Endothelial cell of umbilical vein (primary cell): ENCODE measurements at regions not wholly inside any gene's neighbourhood (a gene's known extent, or its start where the extent isn't known, plus 50 kb on each side); places are given as distances from the start of the nearest gene placed in this dataset.

Source experiments
- BruUV-seq: library from RNA; stranded (reverse); fragments of 400-500 nt; replicated peaks from 2 replicates; lab custom pipeline; 2021; lab: Mats Ljungman, UMichigan
- CTCF ChIA-PET: fragments of 300-600, 350-600 bp; sonication (Branson Sonifier 250); formaldehyde crosslinking; loops from one replicate; lab custom pipeline; 2021; ENCODE audit warnings: antibody characterized with exemption, inconsistent platforms; lab: Charles Lee
- POLR2A ChIA-PET: fragments of 300-600, 350-600 bp; sonication (Branson Sonifier 250); formaldehyde crosslinking; loops from one replicate; lab custom pipeline; 2021; ENCODE audit warnings: antibody characterized with exemption, inconsistent platforms; lab: Charles Lee
- DNase-seq: peaks from one replicate; pipeline ENCODE4 v3.0.0-alpha.2; 2011; ENCODE audit warnings: low read depth, low spot score
- FAIRE-seq: peaks from 2 replicates; lab custom pipeline; 2011; peaks lifted over from hg19 to GRCh38; lab: Jason Lieb, UNC
- H2AFZ ChIP-seq: 2 replicates; pipeline ENCODE4 v1.6.0; 2012; ENCODE audit warnings: low read depth, low read length, control low read depth, inconsistent platforms
- H3K27ac ChIP-seq: 2 replicates; pipeline ENCODE4 v1.5.1; 2011; ENCODE audit warnings: low read depth, mild to moderate bottlenecking, control low read depth, low read length, moderate library complexity; ENCODE audit not compliant: insufficient read depth
- H3K27me3 ChIP-seq, 2 experiments: 2 replicates each; pipeline versions ENCODE4 v1.6.0 to v1.6.1; 2011; ENCODE audit warnings: low read length in 2 of 2, mixed read lengths in 1 of 2; ENCODE audit not compliant: control insufficient read depth in 2 of 2, insufficient read depth in 2 of 2
- H3K36me3 ChIP-seq, 2 experiments: 2 replicates in 1 of 2; 3 replicates in 1 of 2; pipeline ENCODE4 v1.5.1; 2011; ENCODE audit warnings: low read length in 2 of 2, mild to moderate bottlenecking in 1 of 2, moderate library complexity in 1 of 2; ENCODE audit not compliant: control insufficient read depth in 2 of 2, insufficient read depth in 2 of 2; ENCODE audit errors: extremely low read depth in 1 of 2
- H3K4me1 ChIP-seq: 3 replicates; pipeline ENCODE4 v1.5.1; 2011; ENCODE audit warnings: mild to moderate bottlenecking, low read length; ENCODE audit not compliant: control insufficient read depth, insufficient read depth; ENCODE audit errors: extremely low read depth
- H3K4me2 ChIP-seq: 2 replicates; pipeline ENCODE4 v1.6.1; 2011; ENCODE audit warnings: low read length, control low read depth, mixed read lengths; ENCODE audit not compliant: insufficient read depth
- H3K4me3 ChIP-seq, 3 experiments: fragments of 200-600 bp in 1 of 3; sonication (generic), shearing (Covaris generic) in 1 of 3; replicated peaks in 1 of 3; 2 replicates each; pipeline ENCODE4 v1.5.1; 2011 to 2016; ENCODE audit warnings: control low read depth in 3 of 3, low read length in 3 of 3, mild to moderate bottlenecking in 2 of 3, inconsistent platforms in 1 of 3, low read depth in 1 of 3, moderate library complexity in 1 of 3; ENCODE audit not compliant: insufficient read depth in 1 of 3
- H3K79me2 ChIP-seq: 2 replicates; pipeline ENCODE4 v1.6.0; 2012; ENCODE audit warnings: low read length, inconsistent platforms; ENCODE audit not compliant: control insufficient read depth, insufficient read depth
- H3K9ac ChIP-seq: replicated peaks from 2 replicates; pipeline ENCODE3; 2011; ENCODE audit warnings: low read length, control low read depth; ENCODE audit not compliant: insufficient read depth; ENCODE audit errors: extremely low read depth
- H3K9me1 ChIP-seq: replicated peaks from 3 replicates; pipeline ENCODE4 v1.6.0; 2011; ENCODE audit warnings: mild to moderate bottlenecking, low read length; ENCODE audit not compliant: control insufficient read depth, insufficient read depth; ENCODE audit errors: extremely low read depth
- H3K9me3 ChIP-seq: replicated peaks from 2 replicates; pipeline ENCODE4 v1.5.1; 2012; ENCODE audit warnings: low read length, inconsistent platforms; ENCODE audit not compliant: control insufficient read depth, insufficient read depth
- H4K20me1 ChIP-seq: replicated peaks from 2 replicates; pipeline ENCODE3; 2011; ENCODE audit warnings: mild to moderate bottlenecking, low read length; ENCODE audit not compliant: control insufficient read depth, insufficient read depth; ENCODE audit errors: extremely low read depth
- EZH2 ChIP-seq: IDR thresholded peaks from 2 replicates; pipeline ENCODE4 v1.6.1; 2012; ENCODE audit warnings: borderline replicate concordance, low read depth, mild to moderate bottlenecking, moderate library complexity, low read length, inconsistent platforms; ENCODE audit not compliant: severe bottlenecking
- FOS ChIP-seq: IDR thresholded peaks from 2 replicates; pipeline ENCODE4 v1.6.1; 2011; ENCODE audit warnings: mild to moderate bottlenecking, low read length, moderate library complexity, borderline replicate concordance; ENCODE audit not compliant: insufficient read depth
- JUN ChIP-seq: IDR thresholded peaks from 2 replicates; pipeline ENCODE4 v1.6.1; 2011; ENCODE audit warnings: borderline replicate concordance, low read depth; ENCODE audit not compliant: insufficient read length, insufficient read depth
- POLR2AphosphoS5 ChIP-seq: IDR thresholded peaks from 2 replicates; pipeline ENCODE4 v1.6.1; 2012; ENCODE audit warnings: low read depth, mild to moderate bottlenecking, control low read depth, low read length, moderate library complexity; ENCODE audit not compliant: insufficient read depth
- dilution Hi-C: fragments of 300-500 bp; cut with MboI; formaldehyde crosslinking; loops from one replicate; pipeline ENCODE4 v1.15.0; 2019; ENCODE audit warnings: low sequenced_read_pairs; ENCODE audit not compliant: extremely low pct_ligation_motif_present
- intact Hi-C: fragments of 100-400 bp; cut with micrococcal nuclease; formaldehyde crosslinking; loops from one replicate; pipeline ENCODE4 v1.10.0; 2022
- TF ChIP-seq, protein P1 (sequence below): IDR thresholded peaks from 2 replicates; pipeline ENCODE4 v1.6.1; 2011; ENCODE audit not compliant: insufficient read depth, insufficient read length
- TF ChIP-seq, protein P2 (sequence below), 2 donors: IDR thresholded peaks; 1 replicate in 1 of 2; 2 replicates in 1 of 2; pipeline ENCODE4 v1.5.1; 2011; ENCODE audit warnings: low read length in 2 of 2, mild to moderate bottlenecking in 2 of 2, moderate library complexity in 2 of 2, control low read depth in 1 of 2, inconsistent platforms in 1 of 2, low read depth in 1 of 2; ENCODE audit not compliant: insufficient read depth in 1 of 2; ENCODE audit errors: extremely low read depth in 1 of 2

DNA sequence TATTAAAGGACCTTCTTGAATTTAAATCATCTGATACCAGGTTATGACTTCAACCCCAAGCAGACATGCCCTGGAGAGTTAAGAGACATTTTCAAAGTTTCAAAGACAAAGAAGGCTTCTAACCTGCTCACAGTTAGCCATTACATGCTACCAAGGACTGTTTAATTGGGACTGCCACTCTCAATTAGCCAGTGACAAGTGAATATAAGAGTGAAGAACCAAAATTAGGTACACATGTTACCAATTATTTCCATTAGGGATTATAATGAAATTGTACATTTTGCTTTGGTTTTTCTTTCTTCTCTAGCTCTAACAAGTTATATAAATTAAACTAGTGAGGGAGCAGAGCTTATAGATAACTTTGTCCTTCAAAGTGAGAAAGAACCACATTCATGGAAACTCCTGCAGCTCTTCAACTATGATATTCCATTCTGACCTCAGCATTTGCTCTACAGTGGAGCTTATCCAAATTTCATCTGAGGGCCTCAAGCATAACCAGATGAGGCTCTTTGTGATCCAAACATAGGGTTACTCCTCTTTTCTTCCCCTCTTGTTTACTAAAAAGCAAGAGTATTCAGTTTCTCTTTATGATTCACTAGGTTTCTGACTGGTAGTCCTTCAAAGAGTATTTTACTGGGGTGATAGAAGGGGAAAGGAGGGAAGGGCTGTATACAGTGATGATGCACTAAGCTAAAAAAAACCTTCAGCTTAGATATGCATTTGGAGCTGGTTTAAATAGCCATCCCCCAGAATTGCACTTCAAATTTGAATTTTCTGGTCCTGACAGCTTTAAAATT, 91.3 kb downstream of the DUSP6 start:
- Histone ChIP-seq H3K27ac (no peak overlapping the region), H3K4me1 (peaks cover 6% of the 10 kb centered on the region), H2AFZ (no peak overlapping the region), H3K9ac (no peak overlapping the region), H4K20me1 (no peaks in the 10 kb centered on the region), H3K79me2 (no peaks in the 10 kb centered on the region), H3K36me3 (no peaks in the 10 kb centered on the region), H3K27me3 (no peaks in the 10 kb centered on the region), H3K9me1 (no peaks in the 10 kb centered on the region), H3K4me2 (no peak overlapping the region), H3K9me3 (no peaks in the 10 kb centered on the region), H3K4me3 (no peak overlapping the region)
- dilution Hi-C loops (no loop called here), intact Hi-C loops (loop anchor here (5.0 kb wide), 1 partner anchor 41 kb away; no protein-coding TSS in a partner anchor)
- ChIA-PET CTCF (no interaction called here), POLR2A (no interaction called here)
- no peak for FAIRE-seq
- no TSS peak for BruUV-seq
- no peak for DNase-seq
- TF ChIP-seq, protein P1, sequence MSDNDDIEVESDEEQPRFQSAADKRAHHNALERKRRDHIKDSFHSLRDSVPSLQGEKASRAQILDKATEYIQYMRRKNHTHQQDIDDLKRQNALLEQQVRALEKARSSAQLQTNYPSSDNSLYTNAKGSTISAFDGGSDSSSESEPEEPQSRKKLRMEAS, result no peak
- no peak for TF ChIP-seq EZH2
- TF ChIP-seq, protein P2, sequence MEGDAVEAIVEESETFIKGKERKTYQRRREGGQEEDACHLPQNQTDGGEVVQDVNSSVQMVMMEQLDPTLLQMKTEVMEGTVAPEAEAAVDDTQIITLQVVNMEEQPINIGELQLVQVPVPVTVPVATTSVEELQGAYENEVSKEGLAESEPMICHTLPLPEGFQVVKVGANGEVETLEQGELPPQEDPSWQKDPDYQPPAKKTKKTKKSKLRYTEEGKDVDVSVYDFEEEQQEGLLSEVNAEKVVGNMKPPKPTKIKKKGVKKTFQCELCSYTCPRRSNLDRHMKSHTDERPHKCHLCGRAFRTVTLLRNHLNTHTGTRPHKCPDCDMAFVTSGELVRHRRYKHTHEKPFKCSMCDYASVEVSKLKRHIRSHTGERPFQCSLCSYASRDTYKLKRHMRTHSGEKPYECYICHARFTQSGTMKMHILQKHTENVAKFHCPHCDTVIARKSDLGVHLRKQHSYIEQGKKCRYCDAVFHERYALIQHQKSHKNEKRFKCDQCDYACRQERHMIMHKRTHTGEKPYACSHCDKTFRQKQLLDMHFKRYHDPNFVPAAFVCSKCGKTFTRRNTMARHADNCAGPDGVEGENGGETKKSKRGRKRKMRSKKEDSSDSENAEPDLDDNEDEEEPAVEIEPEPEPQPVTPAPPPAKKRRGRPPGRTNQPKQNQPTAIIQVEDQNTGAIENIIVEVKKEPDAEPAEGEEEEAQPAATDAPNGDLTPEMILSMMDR (IDR thresholded peaks at IDR 0.05; ENCODE audit: extremely low read depth in 1 of 2, insufficient read depth in 1 of 2, low read depth in 1 of 2, low read length in 2 of 2), result no peak
- TF ChIP-seq JUN, result no peak
- TF ChIP-seq POLR2AphosphoS5, result no peak
- no peak for TF ChIP-seq FOS
